Suppressor macrophage treated with lipopolysaccharide for 1 hour (primary cell): ENCODE measurements at regions not wholly inside any gene's neighbourhood (a gene's known extent, or its start where the extent isn't known, plus 50 kb on each side); places are given as distances from the start of the nearest gene placed in this dataset.
A peak's percentile ranks its signal among the peaks of the same experiment; 100 is the strongest.

Experiments
- DNase-seq, 3 donors: peaks; one replicate each; pipeline ENCODE4 v3.0.0-alpha.2; 2020 to 2022

DNA sequence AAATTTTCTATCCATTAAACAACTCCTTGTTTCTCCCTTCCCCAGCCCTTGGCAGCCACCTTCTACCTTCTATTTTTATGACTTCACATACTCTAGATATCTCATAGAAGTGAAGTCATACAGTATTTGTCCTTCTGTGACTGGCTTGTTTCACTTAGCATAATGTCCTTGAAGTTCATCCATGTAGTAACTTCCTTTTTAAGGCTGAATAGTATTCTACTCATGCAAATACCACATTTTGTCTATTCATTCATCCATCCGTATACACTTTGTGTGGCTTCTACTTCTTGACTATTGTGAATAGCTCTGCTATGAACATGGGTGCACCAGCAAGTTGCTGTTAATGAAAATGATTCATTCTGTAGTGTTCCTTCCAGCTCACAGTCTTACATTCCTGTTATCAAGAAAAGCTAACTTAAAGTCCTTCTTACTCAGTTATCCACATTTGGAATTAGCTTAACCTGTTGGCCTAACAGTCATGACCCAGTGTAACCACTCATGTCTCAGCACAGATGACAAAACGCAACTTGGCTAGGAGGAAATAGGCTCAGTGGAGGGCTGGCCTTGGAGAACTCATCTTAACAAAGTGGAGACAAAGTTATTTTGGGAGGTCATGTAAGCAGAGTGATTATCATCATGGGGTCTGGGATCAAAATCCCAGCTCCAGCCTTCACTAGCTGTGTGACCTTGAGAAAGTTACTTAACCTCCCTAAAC is 129.7 kb upstream of the MAP3K1 start:
- peak in 2 of 3 donors; percentile 21 to 35 for DNase-seq

DNA sequence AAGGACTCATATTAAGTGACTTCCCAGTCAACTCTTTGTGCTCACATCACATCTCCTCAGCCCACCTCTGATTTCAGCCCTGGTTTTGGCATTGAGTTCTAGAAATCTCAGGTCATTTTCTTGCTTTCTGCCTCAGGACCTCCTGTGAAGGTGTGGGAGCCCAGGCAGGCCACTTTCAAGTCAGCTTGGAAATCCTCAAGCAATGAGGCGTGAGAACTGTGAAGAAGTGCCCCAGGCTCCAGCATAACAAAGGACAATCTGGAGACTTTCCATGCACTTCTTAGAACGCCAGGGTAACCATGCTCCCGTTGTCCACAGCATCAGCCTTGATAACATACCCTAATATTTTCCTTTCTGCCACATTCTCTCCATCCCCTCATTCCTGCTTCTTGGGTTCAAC is 131.2 kb upstream of the MAP3K1 start:
- DNase-seq: no peak

DNA sequence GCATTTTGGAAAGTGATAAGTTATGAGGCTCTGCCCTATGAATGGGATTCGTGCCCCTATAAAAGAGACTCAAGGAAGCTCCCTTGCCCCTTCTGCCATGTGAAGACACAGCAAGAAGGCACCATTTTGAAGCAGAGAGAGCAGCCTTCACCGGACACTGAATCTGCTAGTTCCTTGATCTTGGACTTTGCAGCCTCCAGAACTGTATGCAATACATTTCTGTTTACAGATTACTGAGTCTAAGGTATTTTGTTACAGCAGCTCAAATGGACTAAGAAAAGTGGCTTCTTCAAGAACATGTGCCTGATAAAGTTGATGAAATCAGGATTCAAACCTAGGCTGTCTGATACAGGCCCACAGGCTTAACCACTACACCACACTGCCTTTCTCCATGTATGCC is 131.6 kb upstream of the MAP3K1 start:
- DNase-seq: no peak

DNA sequence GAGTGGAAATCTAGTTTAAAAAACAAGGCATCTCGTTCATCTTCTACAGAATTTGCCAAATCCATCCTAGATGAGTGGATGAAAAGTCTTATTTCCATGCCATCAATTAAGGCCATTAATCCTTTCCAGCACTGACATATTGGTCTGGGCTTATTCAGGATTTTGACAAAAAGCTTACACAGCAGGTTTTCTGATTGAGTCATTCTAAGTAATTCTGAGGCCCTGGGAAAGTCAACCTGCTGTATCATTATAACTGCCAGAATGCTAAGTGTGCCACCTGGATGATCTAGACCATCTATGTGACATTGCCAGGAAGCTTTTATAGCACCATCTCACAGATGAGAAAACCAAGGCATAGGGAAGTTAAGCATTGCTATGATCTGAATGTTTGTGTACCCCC is 132.1 kb upstream of the MAP3K1 start:
- no peak for DNase-seq

DNA sequence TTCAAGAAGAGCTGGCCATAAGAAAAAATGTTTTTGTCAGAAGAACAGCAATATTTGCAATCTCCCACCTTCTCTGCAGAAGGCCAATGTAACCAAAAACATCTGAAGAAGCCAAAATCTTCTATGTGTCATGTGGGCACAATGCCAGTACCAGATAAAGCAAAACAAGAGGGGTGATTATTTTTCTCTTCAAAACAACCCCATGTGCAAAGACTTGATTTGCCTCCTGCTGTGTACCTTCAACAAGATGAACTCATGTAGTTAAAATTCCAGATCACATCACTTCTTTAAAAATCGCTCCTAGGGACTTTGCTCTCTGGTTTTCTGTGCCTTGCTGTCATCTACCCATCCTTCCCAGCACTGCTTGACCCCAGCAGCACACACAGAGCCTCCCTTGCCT is 134.0 kb upstream of the MAP3K1 start:
- DNase-seq: no peak

DNA sequence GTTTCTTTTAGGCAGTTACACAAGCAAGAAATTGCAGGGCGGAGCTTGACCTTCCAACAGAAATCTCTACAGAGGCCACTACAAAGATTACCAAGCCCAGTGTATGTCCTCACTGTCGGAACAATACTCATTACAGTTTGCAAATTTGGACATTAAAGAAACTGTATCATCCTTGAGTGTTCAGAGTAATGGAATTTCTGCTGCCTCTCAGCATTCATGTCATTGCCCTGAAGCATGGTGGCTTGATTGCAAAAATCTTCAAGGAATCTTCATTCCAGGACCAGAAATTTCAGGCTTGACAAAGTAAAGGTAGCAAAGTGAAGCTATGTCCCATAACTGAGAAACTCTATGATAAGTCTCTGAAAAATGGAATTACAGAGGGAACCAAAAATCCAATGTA is 134.6 kb upstream of the MAP3K1 start:
- no peak for DNase-seq

DNA sequence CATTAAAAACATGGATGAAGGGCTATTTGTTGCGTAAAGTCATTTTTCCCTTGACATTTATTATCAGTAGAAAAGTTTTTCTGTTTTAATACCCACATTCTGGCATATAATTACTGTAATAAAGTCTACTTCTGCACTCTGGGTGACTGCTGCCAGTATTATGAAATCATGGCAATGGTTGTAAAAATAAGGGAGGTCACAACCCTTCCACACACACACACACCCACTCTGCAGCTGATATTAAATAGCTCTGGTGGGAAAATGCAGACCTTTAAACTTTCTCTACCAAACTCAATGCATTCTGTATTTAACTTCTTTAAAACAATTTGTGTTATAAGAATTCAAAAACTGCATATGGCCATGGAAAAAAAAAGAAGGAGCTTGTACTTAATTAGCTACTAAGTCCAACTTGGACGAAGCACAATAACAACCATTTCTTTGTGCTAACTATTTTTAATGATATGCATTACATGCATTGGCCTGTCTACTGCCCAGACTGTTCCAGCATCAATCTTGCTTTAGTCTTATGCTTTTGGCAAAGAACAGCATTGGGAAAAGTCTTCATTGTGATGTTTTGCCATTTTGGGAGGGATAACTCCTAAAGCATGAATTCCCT is 137.6 kb upstream of the MAP3K1 start:
- peak; percentile 15 to 39 (median 34) for DNase-seq

DNA sequence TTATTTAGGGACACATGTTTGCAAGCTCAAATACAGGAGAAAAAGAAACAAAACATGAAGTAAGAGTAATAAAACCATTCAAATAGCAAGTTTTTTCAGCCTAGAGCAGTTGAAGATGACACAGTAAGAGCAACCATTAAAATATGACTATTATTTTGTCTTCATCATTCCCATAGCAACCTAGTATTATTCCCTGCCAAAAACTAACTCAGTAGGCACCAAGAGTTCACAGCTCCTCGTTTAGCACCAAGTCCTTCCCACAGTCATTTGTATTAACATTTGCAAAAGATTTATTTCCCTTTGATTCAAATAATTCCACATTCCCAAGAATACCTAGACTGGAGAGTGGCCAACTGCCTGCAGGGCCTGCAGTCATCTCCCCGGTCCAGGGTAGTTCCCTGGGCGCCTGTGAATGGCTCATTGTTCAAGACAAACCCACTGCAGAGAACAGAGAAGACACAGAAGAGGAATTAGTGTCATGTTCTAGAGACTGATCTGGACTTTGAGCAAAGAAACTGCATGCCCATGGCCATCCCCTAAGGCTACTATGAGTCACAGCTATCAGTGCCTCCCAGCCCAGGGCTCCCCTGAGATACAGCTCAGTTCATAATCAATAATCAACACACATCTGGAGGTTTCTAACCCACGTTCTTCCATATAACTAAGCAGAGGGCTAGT is 139.1 kb upstream of the MAP3K1 start:
- DNase-seq: peak; percentile 33 to 44 (median 39)

DNA sequence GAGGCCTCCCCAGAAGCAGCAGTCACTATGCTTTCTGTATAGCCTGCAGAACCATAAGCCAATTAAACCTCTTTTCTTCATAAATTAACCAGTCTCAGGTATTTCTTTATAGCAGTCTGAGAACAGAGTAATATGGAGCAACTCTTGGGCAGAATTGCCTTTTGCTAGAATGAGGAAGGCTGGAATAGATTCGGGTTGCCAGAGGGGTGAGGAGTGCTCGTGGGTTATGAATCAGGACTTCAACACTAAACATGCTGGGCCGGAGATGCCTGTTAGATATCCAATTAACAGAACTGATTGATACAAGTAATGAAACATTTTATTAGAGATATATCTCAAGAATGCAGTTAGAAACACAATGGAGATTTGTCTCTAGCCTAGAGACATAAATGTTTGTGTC is 140.9 kb upstream of the MAP3K1 start:
- peak; percentile 39 to 53 (median 52) for DNase-seq

DNA sequence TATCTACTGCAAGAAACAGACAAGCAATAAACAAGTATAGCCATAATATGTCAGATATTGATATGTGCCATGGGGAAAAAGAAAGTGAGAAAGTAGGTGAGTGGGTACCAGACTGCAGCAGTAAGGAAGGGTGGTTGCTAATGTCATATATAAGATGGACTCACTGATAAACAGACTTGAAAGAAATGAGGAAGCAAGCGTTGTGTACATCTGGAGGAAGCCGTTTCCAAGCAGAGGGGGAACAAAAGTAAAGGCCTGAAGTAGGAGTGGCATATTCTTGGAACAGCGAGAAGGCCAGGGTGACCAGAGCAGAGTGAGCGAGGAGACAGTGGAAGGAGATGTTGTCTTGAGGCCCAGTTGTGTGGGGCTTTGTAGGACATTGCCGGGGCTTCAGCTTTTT is 142.2 kb upstream of the MAP3K1 start:
- peak; percentile 60 to 76 (median 64) for DNase-seq

DNA sequence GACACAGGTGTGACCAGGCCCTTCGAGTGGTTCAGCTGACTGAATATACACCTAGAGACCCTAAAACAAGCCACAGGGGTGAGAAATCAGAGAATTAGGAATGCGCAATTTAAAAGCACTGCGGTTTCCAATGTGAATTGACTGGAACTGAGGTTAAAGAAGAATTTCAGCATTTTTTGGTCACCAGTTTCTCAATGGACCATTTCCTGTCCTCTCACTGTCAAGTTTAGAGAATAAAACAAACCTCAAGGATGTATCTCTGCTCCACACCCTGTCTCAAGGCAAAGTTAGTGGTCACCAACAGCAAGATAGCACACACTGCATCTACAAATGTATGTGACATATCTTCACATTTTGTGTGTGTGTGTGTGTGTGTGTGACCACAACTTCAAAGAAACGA is 143.8 kb upstream of the MAP3K1 start:
- DNase-seq: peak in 1 of 3 donors; percentile 33

DNA sequence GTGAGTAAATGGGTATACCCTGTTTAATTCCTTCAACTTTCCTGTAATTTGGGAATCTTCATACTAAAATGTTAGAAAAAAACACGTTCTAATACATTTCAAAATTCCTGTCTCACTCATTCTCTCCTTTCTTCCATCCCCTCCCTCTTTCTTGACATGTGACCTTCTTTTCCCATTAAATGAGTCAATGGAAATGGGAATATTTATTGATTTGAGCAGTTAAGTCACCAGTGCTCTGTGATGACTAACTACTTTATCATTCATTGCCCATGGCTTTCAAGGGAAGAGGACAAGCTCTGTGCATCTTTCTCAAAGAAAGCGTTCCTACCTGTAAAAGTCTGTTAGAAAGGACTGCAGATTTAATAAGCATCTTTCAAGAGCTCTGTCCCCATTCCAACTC is 144.4 kb upstream of the MAP3K1 start:
- peak in 1 of 3 donors; percentile 43 for DNase-seq

DNA sequence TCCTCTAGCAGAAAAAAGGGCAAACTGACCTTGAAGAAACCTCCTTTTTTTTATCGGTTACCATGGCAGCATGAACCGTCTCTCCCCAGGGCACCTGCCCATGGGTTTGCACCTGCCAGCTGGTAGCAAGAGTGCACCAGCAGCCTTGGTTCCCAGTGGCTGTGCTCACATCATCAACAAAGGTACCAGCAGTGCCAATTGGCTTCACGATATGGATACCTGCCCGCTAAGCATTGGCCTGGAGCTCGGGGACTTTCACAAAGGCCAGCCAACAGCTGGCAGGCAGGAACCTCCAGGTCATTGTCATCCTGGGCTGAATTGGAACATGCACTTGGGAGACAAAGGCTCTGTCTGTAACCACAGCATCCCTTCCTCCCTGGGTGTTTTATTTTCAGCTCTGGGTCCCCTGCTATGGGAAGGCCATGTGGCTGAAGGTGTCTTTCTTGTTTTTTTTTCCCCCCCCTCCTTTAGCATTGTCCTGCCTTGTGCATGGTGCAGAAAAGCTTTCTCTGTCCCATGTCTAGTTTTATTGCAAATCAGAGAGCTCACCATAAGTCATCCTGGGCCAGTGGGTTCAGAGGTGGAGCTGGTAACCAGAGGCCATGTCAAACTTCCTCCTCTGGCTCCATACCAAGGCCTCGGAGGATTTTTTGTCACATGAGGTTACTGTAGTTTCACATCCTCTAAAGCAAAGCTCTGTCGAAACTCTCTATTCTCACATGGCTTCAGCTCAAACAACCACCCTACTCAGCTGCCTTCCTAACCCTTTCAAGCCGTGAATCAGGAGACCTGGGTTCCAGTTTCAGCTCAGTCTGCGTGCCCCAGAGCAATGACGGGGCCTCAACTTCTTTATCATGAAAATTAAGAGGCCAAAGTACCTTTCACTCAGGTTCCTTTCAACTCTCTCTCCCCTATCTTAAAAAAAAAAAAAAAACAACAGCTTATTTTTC is 145.5 kb upstream of the MAP3K1 start:
- peak; percentile 93 to 98 (median 98) for DNase-seq

DNA sequence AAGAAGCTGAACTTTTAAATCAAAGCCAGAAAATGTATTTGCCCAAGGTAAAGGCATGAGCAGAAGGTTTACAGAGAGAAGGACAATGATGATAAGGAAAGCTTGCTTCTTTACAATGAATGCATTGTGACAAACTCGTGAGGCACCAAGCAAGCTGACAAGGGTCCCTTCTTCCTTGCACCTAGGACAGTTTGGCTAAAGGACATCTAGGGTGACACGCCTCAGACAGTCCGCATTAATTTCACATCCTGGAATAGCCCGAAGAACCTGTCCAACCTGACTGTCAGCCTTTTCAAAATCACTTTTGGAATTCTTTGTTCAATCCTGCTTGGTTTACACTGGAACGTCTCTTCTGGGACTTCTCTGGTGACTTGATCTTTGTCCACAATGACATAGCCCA is 146.4 kb upstream of the MAP3K1 start:
- no peak for DNase-seq

DNA sequence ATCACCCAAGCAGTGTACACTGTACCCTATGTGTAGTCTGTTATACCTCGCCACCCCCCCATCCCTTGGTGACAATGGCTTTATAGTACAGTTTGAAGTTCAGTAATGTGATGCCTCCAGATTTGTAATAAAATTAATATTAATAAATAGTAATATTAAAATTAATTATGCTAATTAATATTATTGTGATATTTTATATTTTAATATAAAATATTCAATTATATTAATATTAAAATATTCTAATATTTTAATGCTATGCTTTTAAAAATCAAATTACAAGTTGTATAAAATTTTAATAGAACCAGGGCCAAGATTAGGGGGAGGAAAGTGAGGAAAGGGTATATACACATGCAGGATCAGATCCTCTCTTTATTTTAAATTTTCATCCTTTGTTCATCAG is 147.7 kb upstream of the MAP3K1 start:
- no peak for DNase-seq

DNA sequence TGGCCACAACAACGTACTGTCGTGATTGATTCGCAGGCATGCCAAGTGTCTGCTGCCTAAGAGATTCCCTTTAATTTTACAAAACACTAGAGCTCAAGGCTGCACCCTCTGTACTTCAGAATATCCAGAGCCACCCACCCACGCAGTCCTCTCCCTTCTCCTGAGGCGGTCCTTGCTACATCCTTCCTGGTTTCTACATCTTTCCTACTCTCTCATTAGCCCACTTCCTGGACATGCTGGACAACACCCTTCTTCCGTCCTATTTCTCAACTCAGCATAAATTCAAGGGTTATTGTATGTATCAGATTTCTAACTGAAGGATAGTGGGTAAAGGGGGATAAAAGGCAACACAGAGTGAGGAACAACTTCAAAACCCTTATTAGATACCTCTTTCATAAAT is 148.4 kb upstream of the MAP3K1 start:
- DNase-seq: peak in 2 of 3 donors; percentile 37 to 51

DNA sequence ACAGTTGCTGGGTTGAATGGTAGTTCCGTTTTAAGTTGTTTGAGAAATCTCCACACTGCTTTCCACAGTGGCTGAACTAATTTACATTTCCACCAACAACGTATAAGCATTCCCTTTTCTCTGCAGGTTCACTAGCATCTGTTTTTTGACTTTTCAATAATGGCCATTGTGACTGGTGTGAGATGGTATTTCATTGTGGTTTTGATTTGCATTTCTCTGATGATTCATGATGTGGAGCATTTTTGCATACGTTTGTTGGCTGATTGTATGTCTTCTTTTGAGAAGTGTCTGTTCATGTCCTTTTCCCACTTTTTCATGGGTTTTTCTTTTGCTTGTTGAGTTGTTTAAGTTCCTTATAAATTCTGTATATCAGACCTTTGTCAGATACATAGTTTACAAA is 150.2 kb upstream of the MAP3K1 start:
- peak in 1 of 3 donors; percentile 57 for DNase-seq

DNA sequence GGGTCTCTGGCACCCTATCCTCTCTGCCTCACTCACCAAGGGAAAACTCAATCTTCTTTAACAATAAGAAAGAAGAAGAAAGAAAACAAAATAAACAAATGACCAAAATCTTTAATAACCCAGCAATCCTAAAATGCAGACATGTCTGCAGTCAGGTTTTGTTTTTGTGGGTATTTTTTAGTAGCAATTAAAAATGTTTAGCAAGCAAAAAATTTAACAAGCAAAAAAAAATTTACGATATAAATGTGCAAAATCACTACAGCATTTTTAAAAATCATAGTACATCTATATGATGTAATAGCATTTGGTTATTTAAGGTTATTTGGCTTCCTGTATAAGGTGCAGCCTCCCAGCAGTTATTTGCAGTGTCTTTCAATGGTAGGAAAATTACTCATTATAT is 151.3 kb upstream of the MAP3K1 start:
- no peak for DNase-seq

DNA sequence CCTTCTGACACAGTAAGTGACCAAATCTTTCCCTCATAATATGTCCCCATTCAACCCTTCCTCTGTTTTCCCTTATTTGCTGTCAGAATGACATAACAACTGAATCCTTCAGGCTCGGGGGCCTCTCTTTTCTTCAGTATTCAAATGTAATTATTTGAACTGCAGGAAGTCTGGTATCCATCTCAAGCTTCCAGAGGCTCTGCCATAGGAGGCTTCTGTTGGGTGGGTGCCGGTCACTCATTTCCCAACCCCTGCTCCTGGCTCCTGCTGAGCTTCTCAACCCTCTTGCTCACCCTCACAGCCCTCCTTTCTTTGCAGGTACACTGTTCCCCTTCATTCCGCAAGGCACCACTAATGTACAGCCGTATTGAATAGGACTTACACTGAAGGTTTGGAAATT is 151.8 kb upstream of the MAP3K1 start:
- no peak for DNase-seq

DNA sequence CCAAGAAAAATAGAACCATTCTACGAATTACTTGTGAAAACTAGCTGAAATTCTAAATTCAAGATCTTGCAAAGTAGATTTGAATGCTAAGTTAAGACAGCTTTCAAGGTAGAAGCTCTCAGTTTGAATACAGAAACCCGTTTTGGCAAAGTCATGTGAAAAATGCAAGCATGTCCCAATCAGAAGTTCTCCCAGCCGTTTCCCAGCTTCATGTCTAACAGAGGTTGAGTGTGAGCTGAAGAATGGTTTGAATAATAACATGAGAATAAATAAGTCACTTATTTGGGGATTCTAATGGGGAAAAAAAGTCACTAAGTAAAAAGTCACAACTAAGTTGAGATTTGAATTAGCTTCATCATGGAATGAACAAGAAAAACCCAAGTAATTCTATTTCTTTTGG is 152.5 kb upstream of the MAP3K1 start:
- DNase-seq: no peak

DNA sequence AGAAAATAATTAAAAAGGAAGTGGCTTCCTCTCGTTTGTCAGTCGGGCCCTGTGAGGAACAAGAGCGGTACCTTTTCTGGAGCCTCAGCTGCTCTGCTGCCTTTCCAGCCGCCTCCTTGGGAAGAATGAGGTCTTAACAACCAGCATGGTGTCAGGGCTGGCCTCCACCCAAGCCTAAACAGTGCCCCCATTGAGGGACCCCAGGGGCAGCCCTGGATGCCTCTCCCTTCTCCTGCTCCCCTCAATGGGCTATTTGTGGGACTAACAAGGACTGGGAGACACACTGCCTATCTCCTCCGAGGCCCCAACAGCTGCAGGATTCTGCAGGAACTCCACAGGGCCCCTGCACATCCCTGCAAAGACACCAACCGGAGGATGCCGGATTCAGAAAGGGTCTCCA is 155.4 kb upstream of the MAP3K1 start:
- no peak for DNase-seq

DNA sequence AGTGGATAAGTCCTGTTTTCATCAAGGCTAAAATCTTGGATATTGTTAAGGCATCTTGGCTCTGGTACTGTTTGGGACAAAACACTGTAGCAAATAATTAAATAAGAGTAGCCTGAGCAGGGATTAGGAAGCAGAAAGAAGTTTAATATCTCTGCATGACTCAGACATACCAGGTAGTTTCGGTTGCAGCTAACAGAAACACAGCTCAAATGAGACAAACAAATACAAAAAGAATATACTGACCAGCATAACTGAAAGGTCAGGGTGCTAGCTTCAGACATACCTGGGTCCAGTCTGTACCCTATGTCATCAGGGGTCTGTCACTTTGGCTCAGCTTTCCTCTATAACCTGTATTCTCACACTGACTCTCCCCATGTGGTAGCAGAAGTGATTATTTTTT is 156.4 kb upstream of the MAP3K1 start:
- DNase-seq: no peak
